GM23248 (cell line): ENCODE measurements at regions not wholly inside any gene's neighbourhood (a gene's known extent, or its start where the extent isn't known, plus 50 kb on each side); places are given as distances from the start of the nearest gene placed in this dataset.

Experiments used
- DNase-seq: peaks from one replicate; pipeline ENCODE4 v3.0.0-alpha.2; 2015
- H2AFZ ChIP-seq: fragments of 200-600 bp; sonication (generic); 2 replicates; pipeline ENCODE4 v1.6.1; 2016; ENCODE audit warnings: antibody characterized with exemption
- H3F3A ChIP-seq: fragments of 200-600 bp; sonication (generic); 2 replicates; pipeline ENCODE4 v1.6.1; 2016; ENCODE audit warnings: mild to moderate bottlenecking, antibody characterized with exemption, mixed run types; ENCODE audit not compliant: insufficient read depth
- H3K27ac ChIP-seq: fragments of 200-600 bp; sonication (generic); 2 replicates; pipeline ENCODE4 v1.5.1; 2016; ENCODE audit warnings: mild to moderate bottlenecking
- H3K27me3 ChIP-seq: fragments of 200-600 bp; sonication (generic); replicated peaks from 2 replicates; pipeline ENCODE4 v1.6.1; 2016; ENCODE audit warnings: mild to moderate bottlenecking; ENCODE audit not compliant: insufficient read depth
- H3K36me3 ChIP-seq: fragments of 200-600 bp; sonication (generic); 2 replicates; pipeline ENCODE4 v1.6.1; 2016; ENCODE audit warnings: low read depth, mild to moderate bottlenecking
- H3K4me1 ChIP-seq: fragments of 200-600 bp; sonication (generic); 2 replicates; pipeline ENCODE4 v1.6.1; 2016; ENCODE audit warnings: mild to moderate bottlenecking; ENCODE audit not compliant: insufficient read depth
- H3K4me2 ChIP-seq: fragments of 200-600 bp; sonication (generic); one replicate; pipeline ENCODE4 v1.6.1; 2016; ENCODE audit warnings: mild to moderate bottlenecking; ENCODE audit not compliant: unreplicated experiment
- H3K4me3 ChIP-seq: fragments of 200-600 bp; sonication (generic); 2 replicates; pipeline ENCODE4 v1.5.1; 2016; ENCODE audit warnings: mild to moderate bottlenecking
- H3K79me2 ChIP-seq: fragments of 200-600 bp; sonication (generic); 2 replicates; pipeline ENCODE4 v1.6.1; 2016; ENCODE audit warnings: mild to moderate bottlenecking; ENCODE audit not compliant: insufficient read depth
- H3K9ac ChIP-seq: fragments of 200-600 bp; sonication (generic); 2 replicates; pipeline ENCODE4 v1.6.1; 2016; ENCODE audit warnings: mild to moderate bottlenecking
- H3K9me2 ChIP-seq: fragments of 200-600 bp; sonication (generic); 2 replicates; pipeline ENCODE4 v1.6.1; 2016; ENCODE audit warnings: mixed run types, mild to moderate bottlenecking, moderate library complexity; ENCODE audit not compliant: insufficient read depth
- H3K9me3 ChIP-seq: fragments of 200-600 bp; sonication (generic); one replicate; pipeline ENCODE4 v1.6.1; 2017; ENCODE audit warnings: low read depth
- H4K20me1 ChIP-seq: fragments of 200-600 bp; sonication (generic); 2 replicates; pipeline ENCODE4 v1.6.0; 2016; ENCODE audit not compliant: insufficient read depth
- EZH2 ChIP-seq: fragments of 200-600 bp; sonication (generic); IDR thresholded peaks from 2 replicates; pipeline ENCODE4 v1.6.1; 2018; ENCODE audit warnings: antibody characterized with exemption, mild to moderate bottlenecking; ENCODE audit not compliant: insufficient read depth, poor library complexity, severe bottlenecking
- EZH2phosphoT487 ChIP-seq: fragments of 200-600 bp; sonication (generic); IDR thresholded peaks from 2 replicates; pipeline ENCODE4 v1.6.1; 2018; ENCODE audit warnings: antibody characterized with exemption, moderate library complexity, mild to moderate bottlenecking, low read depth; ENCODE audit not compliant: insufficient read depth
- WGBS, 2 experiments: methylation state at CpG; one replicate each; pipeline ENCODE4 v1.1.6; 2015 to 2017; ENCODE audit warnings: low lambda C conversion rate in 2 of 2, low coverage in 1 of 2; ENCODE audit errors: missing lambda C conversion rate in 2 of 2; 5-methylcytosine and 5-hydroxymethylcytosine counted together
- in situ Hi-C: fragments of 300-500 bp; cut with MboI; formaldehyde crosslinking; loops from 2 replicates; pipeline ENCODE4 v1.15.0; 2020

DNA sequence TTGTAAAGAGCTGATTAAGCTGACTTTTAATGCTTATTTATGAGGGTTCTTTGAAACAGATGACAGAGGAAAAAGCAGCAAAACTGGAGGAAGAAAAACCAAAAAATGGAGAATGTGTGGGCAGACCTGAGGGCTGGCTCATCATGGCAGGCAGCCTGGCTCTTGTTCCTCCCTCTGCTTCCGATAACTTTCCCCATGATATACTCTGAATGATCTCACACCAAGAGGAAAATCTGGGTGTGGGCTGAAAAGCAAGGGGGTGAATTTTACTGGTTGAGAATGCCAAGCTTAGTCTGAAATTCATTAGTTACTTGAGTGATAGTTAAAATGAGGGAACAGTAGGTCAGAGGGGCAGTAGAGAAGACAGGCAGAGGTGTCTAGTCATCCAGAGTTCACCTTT lies 330.1 kb upstream of the PRICKLE1 start:
- Histone ChIP-seq H3K27ac (no peak overlapping the region), H3K4me3 (no peak overlapping the region), H3K4me2 (no peak overlapping the region), H3K36me3 (no peaks in the 10 kb centered on the region), H3K9ac (no peak overlapping the region), H3K4me1 (peaks cover 20% of the 10 kb centered on the region), H4K20me1 (no peaks in the 10 kb centered on the region), H3K27me3 (no peaks in the 10 kb centered on the region), H3K9me3 (no peaks in the 10 kb centered on the region), H2AFZ (no peak overlapping the region), H3K9me2 (no peaks in the 10 kb centered on the region), H3F3A (peaks cover 16% of the 10 kb centered on the region), H3K79me2 (no peaks in the 10 kb centered on the region)
- WGBS, 2 experiments: 34 to 42% methylated on average over 1 of the region's 1 CpG
- DNase-seq: peak; percentile 24
- TF ChIP-seq EZH2: no peak
- TF ChIP-seq EZH2phosphoT487: no peak
- in situ Hi-C loops: no loop called here

DNA sequence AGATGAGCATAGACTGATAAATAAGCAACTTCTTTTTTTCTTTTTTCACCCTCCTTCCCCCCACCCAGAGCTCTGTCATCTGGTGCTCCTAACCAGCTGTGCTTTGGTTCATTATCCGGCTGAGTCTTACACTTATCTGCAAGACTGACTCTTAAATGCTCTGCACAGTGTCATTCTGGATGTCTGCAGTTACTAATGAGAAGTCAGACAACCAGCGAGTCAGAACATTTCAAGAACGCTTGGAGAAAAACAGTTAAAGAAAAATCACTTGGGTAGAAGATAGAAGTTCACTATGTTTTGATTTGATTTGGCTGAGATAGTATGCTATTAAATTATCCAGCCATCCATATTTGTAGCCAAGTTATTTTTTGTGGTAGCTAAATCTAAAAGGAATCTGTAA lies 328.9 kb upstream of the PRICKLE1 start:
- peak; percentile 25 for DNase-seq
- H3K9me3 ChIP-seq: no peaks in the 10 kb centered on the region
- 55 to 62% methylated on average over 3 of the region's 3 CpGs for WGBS, 2 experiments
- H3K4me2 ChIP-seq: no peak overlapping the region
- H3K27ac ChIP-seq: no peak overlapping the region
- H3K4me3 ChIP-seq: no peak overlapping the region
- TF ChIP-seq EZH2phosphoT487 (no peak), EZH2 (no peak)
- peaks cover 20% of the 10 kb centered on the region for H3K4me1 ChIP-seq
- no peaks in the 10 kb centered on the region for H3K79me2 ChIP-seq
- H3K9ac ChIP-seq: no peak overlapping the region
- H3F3A ChIP-seq: peaks cover 16% of the 10 kb centered on the region
- no peaks in the 10 kb centered on the region for H4K20me1 ChIP-seq
- H3K27me3 ChIP-seq: no peaks in the 10 kb centered on the region
- in situ Hi-C loops: no loop called here
- H3K9me2 ChIP-seq: no peaks in the 10 kb centered on the region
- H2AFZ ChIP-seq: 0 out of 2 replicates have a peak overlapping the region, but pooled peaks have one; percentile 6
- H3K36me3 ChIP-seq: no peaks in the 10 kb centered on the region

GRCh38 chr12:42916143-42916542 lies 326.6 kb upstream of the PRICKLE1 start:
- H3K36me3 ChIP-seq: no peaks in the 10 kb centered on the region
- in situ Hi-C loops: no loop called here

GRCh38 chr12:42915426-42915825 lies 325.9 kb upstream of the PRICKLE1 start:
- H3K79me2 ChIP-seq: no peaks in the 10 kb centered on the region
- DNase-seq: no peak
- no peaks in the 10 kb centered on the region for H3K36me3 ChIP-seq
- no peak for TF ChIP-seq EZH2phosphoT487
- TF ChIP-seq EZH2: no peak
- H3K9ac ChIP-seq: no peak overlapping the region
- H3K4me1 ChIP-seq: 0 out of 2 replicates have a peak, but pooled peaks cover 6% of the 10 kb centered on the region
- no peaks in the 10 kb centered on the region for H3K27me3 ChIP-seq
- H2AFZ ChIP-seq: no peak overlapping the region
- in situ Hi-C loops: no loop called here
- no peaks in the 10 kb centered on the region for H3F3A ChIP-seq
- no peak overlapping the region for H3K4me3 ChIP-seq
- no peaks in the 10 kb centered on the region for H3K9me3 ChIP-seq
- no peaks in the 10 kb centered on the region for H4K20me1 ChIP-seq
- H3K27ac ChIP-seq: no peak overlapping the region
- 86 to 87% methylated on average over 4 of the region's 4 CpGs for WGBS, 2 experiments
- H3K9me2 ChIP-seq: no peaks in the 10 kb centered on the region
- no peak overlapping the region for H3K4me2 ChIP-seq

More at GRCh38 chr12:42916143-42916542, 326.6 kb upstream of the PRICKLE1 start:
- Histone ChIP-seq H3K9me3 (no peaks in the 10 kb centered on the region), H3K4me3 (no peak overlapping the region), H2AFZ (no peak overlapping the region), H3K27me3 (no peaks in the 10 kb centered on the region), H3K4me1 (0 out of 2 replicates have a peak, but pooled peaks cover 6% of the 10 kb centered on the region), H3K9me2 (no peaks in the 10 kb centered on the region), H3K4me2 (no peak overlapping the region), H3F3A (peaks cover under 1% of the 10 kb centered on the region), H4K20me1 (no peaks in the 10 kb centered on the region), H3K79me2 (no peaks in the 10 kb centered on the region), H3K27ac (no peak overlapping the region), H3K9ac (no peak overlapping the region)
- TF ChIP-seq EZH2: no peak
- TF ChIP-seq EZH2phosphoT487: no peak
- DNase-seq: no peak
- WGBS, 2 experiments: 80 to 89% methylated on average over 3 of the region's 3 CpGs

GRCh38 chr12:42912367-42912766 lies 322.8 kb upstream of the PRICKLE1 start:
- WGBS, 2 experiments: 38 to 50% methylated on average over 1 of the region's 1 CpG
- Histone ChIP-seq H3K9ac (no peak overlapping the region), H3K4me1 (no peaks in the 10 kb centered on the region), H3K36me3 (no peaks in the 10 kb centered on the region), H3K79me2 (no peaks in the 10 kb centered on the region), H3K4me2 (no peak overlapping the region), H3K4me3 (no peak overlapping the region), H3F3A (no peaks in the 10 kb centered on the region), H3K27ac (no peak overlapping the region), H3K27me3 (no peaks in the 10 kb centered on the region), H3K9me3 (no peaks in the 10 kb centered on the region), H2AFZ (no peak overlapping the region), H4K20me1 (no peaks in the 10 kb centered on the region), H3K9me2 (no peaks in the 10 kb centered on the region)
- TF ChIP-seq EZH2phosphoT487: no peak
- TF ChIP-seq EZH2: no peak
- in situ Hi-C loops: no loop called here
- DNase-seq: no peak
